Prostate gland (tissue), 2 donors: ENCODE measurements at regions not wholly inside any gene's neighbourhood (a gene's known extent, or its start where the extent isn't known, plus 50 kb on each side); places are given as distances from the start of the nearest gene placed in this dataset.

Source experiments
- CTCF ChIP-seq, 4 experiments: fragments of 200-600 bp in 2 of 4; fragments of 450-650 bp in 2 of 4; sonication (generic) in 2 of 4; IDR thresholded peaks; 1 replicate in 3 of 4; 2 replicates in 1 of 4; pipeline ENCODE4 v1.5.1; 2016 to 2019; ENCODE audit warnings: antibody characterized with exemption in 4 of 4, mild to moderate bottlenecking in 2 of 4, moderate library complexity in 2 of 4
- POLR2A ChIP-seq: fragments of 450-650 bp; IDR thresholded peaks from one replicate; pipeline ENCODE4 v1.6.1; 2016; ENCODE audit warnings: antibody characterized with exemption, mild to moderate bottlenecking
- POLR2AphosphoS5 ChIP-seq: sonication (generic); formaldehyde crosslinking; IDR thresholded peaks from one replicate; pipeline ENCODE4 v1.6.1; 2017; ENCODE audit warnings: antibody characterized with exemption

- no peak for TF ChIP-seq CTCF (IDR thresholded peaks at IDR 0.05)
- no peak for TF ChIP-seq POLR2A
- TF ChIP-seq POLR2AphosphoS5: no peak
Measured at GRCh38 chr20:40323361-40323794, 365.7 kb downstream of the MAFB start.
